NCI-H146 treated with DMSO at 0.1 percent for 48 hours (cell line): ENCODE measurements at regions not wholly inside any gene's neighbourhood (a gene's known extent, or its start where the extent isn't known, plus 50 kb on each side); places are given as distances from the start of the nearest gene placed in this dataset.

Source experiments
- DNase-seq: peaks from one replicate; lab custom pipeline; 2025; ENCODE audit not compliant: unreplicated experiment; lab: John Stamatoyannopoulos, UW

- no peak for DNase-seq
Observed at GRCh38 chr7:26551740-26552139, 260.1 kb downstream of the SNX10 start.

GRCh38 chr7:26553128-26553527, 261.5 kb downstream of the SNX10 start:
- DNase-seq, result no peak

GRCh38 chr7:26553582-26553981, 261.9 kb downstream of the SNX10 start:
- peak; percentile 82 for DNase-seq

GRCh38 chr7:26554952-26555351, 263.3 kb downstream of the SNX10 start:
- no peak for DNase-seq

DNA sequence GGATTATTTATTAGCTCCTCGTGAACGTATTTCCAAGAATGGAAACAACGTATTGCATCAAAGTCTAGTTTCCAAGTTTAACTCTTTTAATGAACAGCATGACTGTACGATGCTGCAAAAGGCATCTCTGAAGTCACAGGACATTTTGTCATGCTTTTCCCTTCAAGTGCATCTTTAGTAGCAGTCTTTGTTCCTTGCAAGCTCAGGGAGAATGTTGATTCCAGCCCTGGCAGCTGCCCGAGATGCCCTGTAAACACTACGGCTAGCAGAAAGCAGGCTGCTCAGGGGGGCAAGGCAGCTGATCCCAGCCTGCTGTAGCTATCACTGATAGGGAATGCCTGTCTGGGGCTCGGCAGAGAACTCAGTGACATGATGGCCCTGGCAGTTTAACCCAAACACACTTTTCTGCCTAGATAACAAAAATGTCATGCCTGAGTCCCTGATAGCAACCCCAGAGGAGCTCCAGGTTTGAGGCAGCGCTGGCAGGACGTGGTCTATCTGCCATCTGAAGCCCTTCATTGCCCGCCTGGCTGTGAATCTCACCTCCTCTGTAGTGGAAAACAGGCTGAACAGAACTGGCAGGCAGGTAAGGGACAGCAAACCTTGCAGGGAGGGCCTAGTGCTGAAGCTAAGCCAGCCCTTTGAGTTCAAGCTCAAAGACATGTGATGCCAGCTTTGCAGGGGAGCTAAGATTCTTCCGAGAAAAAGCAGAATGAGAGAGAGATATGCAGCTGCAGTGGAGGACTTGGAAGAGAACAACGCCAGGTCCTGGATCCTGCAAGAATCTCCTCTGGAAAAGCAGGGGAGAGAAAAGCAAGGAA, 264.6 kb downstream of the SNX10 start:
- peak; percentile 12 for DNase-seq

GRCh38 chr7:26560526-26561256, 269.0 kb downstream of the SNX10 start:
- DNase-seq, result peak; percentile 27

GRCh38 chr7:26562841-26563240, 271.2 kb downstream of the SNX10 start:
- DNase-seq, result no peak

GRCh38 chr7:26563406-26563805, 271.7 kb downstream of the SNX10 start:
- DNase-seq, result no peak

- DNase-seq, result no peak
Observed at GRCh38 chr7:26567266-26567665, 275.6 kb downstream of the SNX10 start.

DNA sequence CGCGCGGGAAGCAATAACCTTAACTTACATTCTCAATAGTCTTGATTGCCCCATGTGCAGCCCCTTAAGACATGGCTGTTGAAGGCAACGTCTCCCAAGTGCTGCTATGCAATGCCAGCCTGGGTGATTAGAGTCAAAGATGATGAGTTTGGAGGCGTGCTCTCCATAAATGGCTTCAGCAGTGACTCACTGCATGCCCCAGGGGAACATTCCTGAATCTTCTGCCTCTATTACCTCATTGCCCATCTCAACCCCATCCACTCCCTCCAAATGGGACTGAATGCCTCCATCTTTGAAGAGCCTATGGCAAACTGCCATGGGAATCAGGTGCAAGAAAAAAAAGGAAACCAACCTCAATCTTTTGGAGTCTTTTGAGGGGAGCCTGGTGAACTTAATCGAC, 282.8 kb downstream of the SNX10 start:
- DNase-seq, result no peak

- DNase-seq, result no peak
Observed at GRCh38 chr7:26580064-26580591, 284.3 kb downstream of the SKAP2 start.

DNA sequence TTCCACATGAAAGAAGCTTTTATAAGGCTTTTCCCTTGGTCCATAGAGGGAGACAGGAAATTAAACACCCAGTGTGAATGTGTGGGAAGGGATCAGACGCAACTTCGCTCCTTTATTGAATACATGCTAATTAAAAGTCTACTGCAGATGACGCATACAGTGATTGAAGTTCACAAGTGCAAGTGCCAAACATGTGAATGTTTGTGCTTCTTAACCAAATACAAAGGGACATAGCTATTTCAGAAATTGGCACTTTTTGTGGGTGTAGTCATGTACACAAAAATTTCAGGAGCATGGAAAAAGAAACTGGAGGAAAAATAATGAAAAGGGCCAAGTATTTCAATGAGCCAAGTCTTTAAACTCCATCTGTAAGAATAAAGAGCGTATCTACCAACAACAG, 283.7 kb downstream of the SKAP2 start:
- DNase-seq, result no peak

- peak; percentile 88 for DNase-seq
Observed at GRCh38 chr7:26583094-26583648, 281.2 kb downstream of the SKAP2 start.

- DNase-seq, result peak; percentile 36
Observed at GRCh38 chr7:26584326-26584725, 280.1 kb downstream of the SKAP2 start.

DNA sequence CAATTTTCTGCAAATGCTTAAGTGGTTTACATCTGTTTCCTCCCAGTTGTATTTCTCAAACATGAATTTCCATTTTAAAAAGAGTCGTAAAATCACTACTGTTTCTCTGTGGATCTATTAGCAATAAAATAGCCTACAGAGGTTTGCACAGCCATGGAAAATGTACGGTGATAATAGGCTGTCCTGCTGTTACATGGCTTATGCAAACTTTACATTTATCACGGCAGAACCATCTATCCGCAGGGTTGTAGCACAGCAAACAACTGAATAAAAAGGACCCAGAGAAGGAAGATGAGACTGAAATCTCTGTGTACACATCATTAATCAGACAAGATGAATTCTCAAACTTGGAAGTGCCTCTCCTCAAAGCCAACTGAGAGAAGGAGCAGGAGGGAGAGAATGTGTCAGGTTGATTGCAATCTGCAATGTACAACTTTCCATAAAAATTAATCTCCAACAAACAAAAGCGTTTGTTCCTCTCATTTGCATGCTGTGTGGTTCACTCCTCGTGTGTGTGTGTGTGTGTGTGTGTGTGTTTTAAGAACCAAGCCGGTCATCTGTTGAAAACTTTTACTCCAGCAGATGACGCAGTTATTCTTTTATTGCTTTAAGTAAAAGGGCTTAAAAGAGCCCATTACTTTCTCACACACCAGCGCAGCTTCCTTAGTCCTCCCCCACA, 279.3 kb downstream of the SKAP2 start:
- peak; percentile 98 for DNase-seq

GRCh38 chr7:26587536-26587935, 276.9 kb downstream of the SKAP2 start:
- no peak for DNase-seq

DNA sequence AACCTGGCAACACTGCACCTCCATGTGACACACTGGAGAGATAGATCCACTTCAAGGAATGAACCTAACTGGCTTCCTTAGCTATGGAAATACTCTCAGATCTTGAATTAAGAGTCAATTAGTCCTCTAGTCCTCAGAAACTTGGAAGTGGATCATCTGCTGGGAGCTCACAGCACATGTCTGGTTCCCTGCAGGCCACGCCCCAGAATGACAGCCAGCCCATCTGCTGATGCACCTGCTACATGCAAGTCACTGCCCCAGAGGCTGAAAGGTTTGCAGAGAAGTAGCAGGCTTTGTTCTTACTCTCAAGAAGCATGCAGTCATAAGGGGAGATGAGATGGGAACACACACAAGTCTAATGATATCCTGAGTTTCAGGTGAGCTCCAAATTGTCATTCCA, 275.9 kb downstream of the SKAP2 start:
- DNase-seq, result no peak

DNA sequence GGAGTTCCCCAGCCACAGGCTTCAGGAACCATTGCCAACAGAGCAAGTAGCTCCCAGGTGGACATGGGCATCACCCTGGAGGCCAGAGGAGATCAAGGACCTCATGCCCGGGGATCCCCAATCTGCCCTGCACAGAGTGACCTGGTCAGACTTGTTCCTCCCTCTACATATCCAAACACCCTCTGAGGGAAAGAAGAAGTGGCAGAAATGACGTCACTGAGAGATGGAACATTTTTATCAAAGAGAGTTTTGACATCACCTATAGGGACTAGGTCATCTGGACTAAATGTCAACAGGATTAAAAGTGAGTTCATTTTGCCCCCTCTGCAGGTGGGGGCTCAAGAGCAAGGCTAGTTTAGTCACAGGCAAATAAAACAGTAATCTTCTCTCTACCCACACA, 273.7 kb downstream of the SKAP2 start:
- DNase-seq, result no peak

DNA sequence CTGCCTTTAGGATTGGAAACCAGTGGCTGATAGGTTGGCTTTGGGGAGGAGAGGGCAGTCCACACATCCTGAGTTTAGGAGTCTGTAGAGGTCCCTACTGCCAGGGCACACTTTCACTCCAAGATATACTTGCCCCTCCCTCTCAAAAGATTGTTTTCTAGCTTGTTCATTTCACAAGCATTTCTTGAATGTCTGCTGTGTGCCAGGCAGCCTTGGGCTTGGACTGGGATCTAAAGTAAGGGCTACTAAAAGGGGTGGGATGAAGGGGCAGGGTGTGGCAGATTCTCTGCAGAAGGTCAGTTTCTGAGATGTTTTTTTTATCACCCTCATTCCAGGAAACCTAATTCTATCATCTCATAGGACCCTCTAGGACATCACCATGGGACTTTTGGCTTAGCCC, 272.4 kb downstream of the SKAP2 start:
- DNase-seq, result no peak

DNA sequence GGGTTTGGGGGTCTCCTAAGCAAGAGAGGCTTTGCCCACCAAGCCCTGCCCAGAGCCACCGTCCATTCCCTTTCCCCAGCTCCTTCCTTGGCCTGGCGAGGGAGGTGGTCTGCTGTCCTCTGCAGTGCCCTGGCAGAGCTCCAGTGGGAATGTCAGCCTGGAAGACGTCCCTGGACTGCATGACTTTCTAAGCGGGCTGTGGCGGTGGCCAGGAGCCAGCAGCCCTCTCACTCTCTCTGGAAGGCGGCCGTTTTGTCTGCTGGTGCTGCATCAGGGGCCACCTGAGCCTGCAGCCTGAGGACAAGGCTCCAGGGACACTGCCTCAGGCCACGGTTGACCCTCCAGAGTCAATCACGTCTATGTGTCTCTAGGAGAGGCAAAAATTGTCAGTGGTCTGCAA, 271.0 kb downstream of the SKAP2 start:
- no peak for DNase-seq

- no peak for DNase-seq
Observed at GRCh38 chr7:26593896-26594295, 270.5 kb downstream of the SKAP2 start.
